Tibial artery (tissue), 4 donors: ENCODE measurements at regions not wholly inside any gene's neighbourhood (a gene's known extent, or its start where the extent isn't known, plus 50 kb on each side); places are given as distances from the start of the nearest gene placed in this dataset.

Experiments used
- DNase-seq, 2 donors: peaks; one replicate each; pipeline ENCODE4 v3.0.0-alpha.2; 2019
- H3K27ac ChIP-seq, 2 donors: fragments of 200-600 bp; sonication (generic) in 1 of 2; 1 replicate in 1 of 2; 2 replicates in 1 of 2; pipeline ENCODE4 v1.5.1; 2018 to 2019; ENCODE audit warnings: mild to moderate bottlenecking in 1 of 2
- H3K27me3 ChIP-seq, 2 donors: fragments of 200-600 bp; sonication (generic) in 1 of 2; one replicate each; pipeline versions ENCODE4 v1.5.1 to v1.6.0; 2016 to 2019
- H3K36me3 ChIP-seq, 3 donors: fragments of 200-600 bp; sonication (generic) in 2 of 3; one replicate each; pipeline ENCODE4 v1.5.1; 2016 to 2019; ENCODE audit warnings: mild to moderate bottlenecking in 2 of 3
- H3K4me1 ChIP-seq, 4 donors: fragments of 200-600 bp; sonication (generic) in 2 of 4; 1 replicate in 3 of 4; 2 replicates in 1 of 4; pipeline ENCODE4 v1.5.1; 2016 to 2019
- H3K4me3 ChIP-seq, 2 donors: fragments of 200-600 bp; sonication (generic) in 1 of 2; 1 replicate in 1 of 2; 2 replicates in 1 of 2; pipeline ENCODE4 v1.5.1; 2018 to 2019; ENCODE audit warnings: mild to moderate bottlenecking in 2 of 2
- H3K9me3 ChIP-seq, 3 donors: fragments of 200-600 bp; sonication (generic) in 1 of 3; one replicate each; pipeline ENCODE4 v1.5.1; 2016 to 2019
- CTCF ChIP-seq, 2 experiments: fragments of 200-600 bp in 1 of 2; fragments of 450-650 bp in 1 of 2; IDR thresholded peaks; one replicate each; pipeline ENCODE4 v1.5.1; 2017 to 2019; ENCODE audit warnings: antibody characterized with exemption in 2 of 2, mild to moderate bottlenecking in 1 of 2, moderate library complexity in 1 of 2
- intact Hi-C: fragments of 100-400 bp; cut with DNase I; formaldehyde crosslinking; loops from one replicate; pipeline ENCODE4 v1.15.0; 2023; ENCODE audit warnings: low total_unique reads

GRCh38 chr4:11702886-11703557 is 274.3 kb upstream of the HS3ST1 start:
- Histone ChIP-seq H3K4me1 (no peaks in the 10 kb centered on the region), H3K27me3 (no peaks in the 10 kb centered on the region), H3K36me3 (no peaks in the 10 kb centered on the region), H3K4me3 (no peak overlapping the region), H3K9me3 (no peaks in the 10 kb centered on the region), H3K27ac (no peak overlapping the region)
- no peak for DNase-seq
- TF ChIP-seq CTCF (IDR thresholded peaks at IDR 0.05): no peak
- intact Hi-C loops: no loop called here

GRCh38 chr4:11701966-11702725 is 273.5 kb upstream of the HS3ST1 start:
- Histone ChIP-seq H3K4me3 (no peak overlapping the region), H3K4me1 (no peaks in the 10 kb centered on the region), H3K9me3 (no peaks in the 10 kb centered on the region), H3K27me3 (no peaks in the 10 kb centered on the region), H3K36me3 (no peaks in the 10 kb centered on the region), H3K27ac (no peak overlapping the region)
- no peak for DNase-seq
- no peak for TF ChIP-seq CTCF (IDR thresholded peaks at IDR 0.05)
- intact Hi-C loops: no loop called here

- H3K36me3 ChIP-seq: no peaks in the 10 kb centered on the region
- H3K4me1 ChIP-seq: no peaks in the 10 kb centered on the region
- H3K9me3 ChIP-seq: no peaks in the 10 kb centered on the region
- no peak overlapping the region for H3K27ac ChIP-seq
- no peak overlapping the region for H3K4me3 ChIP-seq
- H3K27me3 ChIP-seq: no peaks in the 10 kb centered on the region
- TF ChIP-seq CTCF (IDR thresholded peaks at IDR 0.05): no peak
- DNase-seq: no peak
- intact Hi-C loops: no loop called here
Observed at GRCh38 chr4:11700751-11701226, 272.1 kb upstream of the HS3ST1 start.

- intact Hi-C loops: no loop called here
- Histone ChIP-seq H3K27ac (no peak overlapping the region), H3K4me3 (no peak overlapping the region)
Observed at GRCh38 chr4:11698846-11699590, 270.3 kb upstream of the HS3ST1 start.

GRCh38 chr4:11698033-11698432 is 269.3 kb upstream of the HS3ST1 start:
- no peak for TF ChIP-seq CTCF (IDR thresholded peaks at IDR 0.05)
- intact Hi-C loops: no loop called here
- Histone ChIP-seq H3K27ac (no peak overlapping the region), H3K4me1 (no peaks in the 10 kb centered on the region), H3K4me3 (no peak overlapping the region), H3K27me3 (no peaks in the 10 kb centered on the region), H3K36me3 (no peaks in the 10 kb centered on the region), H3K9me3 (peaks cover 0 to 3% (median 0%) of the 10 kb centered on the region in 3 donors)
- DNase-seq: no peak

More at GRCh38 chr4:11698846-11699590, 270.3 kb upstream of the HS3ST1 start:
- Histone ChIP-seq H3K4me1 (no peaks in the 10 kb centered on the region), H3K9me3 (no peaks in the 10 kb centered on the region), H3K27me3 (no peaks in the 10 kb centered on the region), H3K36me3 (no peaks in the 10 kb centered on the region)
- DNase-seq: no peak
- TF ChIP-seq CTCF (IDR thresholded peaks at IDR 0.05): no peak
